ENCODE measurements at regions not wholly inside any gene's neighbourhood (a gene's known extent, or its start where the extent isn't known, plus 50 kb on each side); places are given as distances from the start of the nearest gene placed in this dataset.
"Not testable (repeated sequence)": the region's sequence is repeated elsewhere in the genome, so short reads cannot be mapped to it uniquely, and the experiment has no call there.

- DNase-seq (ENCODE audit: low read depth): no peak
- no peak for TF ChIP-seq CTCF (IDR thresholded peaks at IDR 0.05; ENCODE audit: insufficient read depth, low read depth, low read length, missing control alignments)
- H3K4me3 ChIP-seq (ENCODE audit: low read depth, low read length): no peak overlapping the region
Observed at GRCh38 chr14:51585055-51585454, 66.7 kb upstream of the FRMD6 start.

- peak; percentile 33 for DNase-seq (ENCODE audit: low read depth)
- H3K4me3 ChIP-seq (ENCODE audit: low read depth, low read length): no peak overlapping the region
- no peak for TF ChIP-seq CTCF (IDR thresholded peaks at IDR 0.05; ENCODE audit: insufficient read depth, low read depth, low read length, missing control alignments)
Observed at GRCh38 chr14:51592836-51593235, 58.9 kb upstream of the FRMD6 start.

- peak; percentile 56 for DNase-seq (ENCODE audit: low read depth)
- TF ChIP-seq CTCF (IDR thresholded peaks at IDR 0.05; ENCODE audit: insufficient read depth, low read depth, low read length, missing control alignments): no peak
- H3K4me3 ChIP-seq (ENCODE audit: low read depth, low read length): peak overlapping the region; percentile 5; the same call in 1 of the 2 replicates
Observed at GRCh38 chr14:51593397-51593796, 58.3 kb upstream of the FRMD6 start.

GRCh38 chr14:51595881-51596455, 55.7 kb upstream of the FRMD6 start:
- no peak overlapping the region for H3K4me3 ChIP-seq (ENCODE audit: low read depth, low read length)
- TF ChIP-seq CTCF (IDR thresholded peaks at IDR 0.05; ENCODE audit: insufficient read depth, low read depth, low read length, missing control alignments): no peak
- DNase-seq (ENCODE audit: low read depth): no peak

- no peak overlapping the region for H3K4me3 ChIP-seq (ENCODE audit: low read depth, low read length)
- DNase-seq (ENCODE audit: low read depth): peak; percentile 77
- no peak for TF ChIP-seq CTCF (IDR thresholded peaks at IDR 0.05; ENCODE audit: insufficient read depth, low read depth, low read length, missing control alignments)
Observed at GRCh38 chr14:51596488-51597117, 55.1 kb upstream of the FRMD6 start.

GRCh38 chr14:51597261-51598001, 54.3 kb upstream of the FRMD6 start:
- TF ChIP-seq CTCF (IDR thresholded peaks at IDR 0.05; ENCODE audit: insufficient read depth, low read depth, low read length, missing control alignments): no peak
- DNase-seq (ENCODE audit: low read depth): no peak

GRCh38 chr14:51598924-51599600, 52.6 kb upstream of the FRMD6 start:
- not testable (repeated sequence) for DNase-seq (ENCODE audit: low read depth); H3K4me3 ChIP-seq (ENCODE audit: low read depth, low read length)

More at GRCh38 chr14:51597261-51598001, 54.3 kb upstream of the FRMD6 start:
- no peak overlapping the region for H3K4me3 ChIP-seq (ENCODE audit: low read depth, low read length)
